Tibial artery (tissue), 4 donors: ENCODE measurements at regions not wholly inside any gene's neighbourhood (a gene's known extent, or its start where the extent isn't known, plus 50 kb on each side); places are given as distances from the start of the nearest gene placed in this dataset.

ENCODE experiments used
- DNase-seq, 2 donors: peaks; one replicate each; pipeline ENCODE4 v3.0.0-alpha.2; 2019
- H3K27ac ChIP-seq, 2 donors: fragments of 200-600 bp; sonication (generic) in 1 of 2; 1 replicate in 1 of 2; 2 replicates in 1 of 2; pipeline ENCODE4 v1.5.1; 2018 to 2019; ENCODE audit warnings: mild to moderate bottlenecking in 1 of 2
- H3K27me3 ChIP-seq, 2 donors: fragments of 200-600 bp; sonication (generic) in 1 of 2; one replicate each; pipeline versions ENCODE4 v1.5.1 to v1.6.0; 2016 to 2019
- H3K36me3 ChIP-seq, 3 donors: fragments of 200-600 bp; sonication (generic) in 2 of 3; one replicate each; pipeline ENCODE4 v1.5.1; 2016 to 2019; ENCODE audit warnings: mild to moderate bottlenecking in 2 of 3
- H3K4me1 ChIP-seq, 4 donors: fragments of 200-600 bp; sonication (generic) in 2 of 4; 1 replicate in 3 of 4; 2 replicates in 1 of 4; pipeline ENCODE4 v1.5.1; 2016 to 2019
- H3K4me3 ChIP-seq, 2 donors: fragments of 200-600 bp; sonication (generic) in 1 of 2; 1 replicate in 1 of 2; 2 replicates in 1 of 2; pipeline ENCODE4 v1.5.1; 2018 to 2019; ENCODE audit warnings: mild to moderate bottlenecking in 2 of 2
- H3K9me3 ChIP-seq, 3 donors: fragments of 200-600 bp; sonication (generic) in 1 of 3; one replicate each; pipeline ENCODE4 v1.5.1; 2016 to 2019
- intact Hi-C: fragments of 100-400 bp; cut with DNase I; formaldehyde crosslinking; loops from one replicate; pipeline ENCODE4 v1.15.0; 2023; ENCODE audit warnings: low total_unique reads
- TF ChIP-seq, protein P1 (sequence below), 2 experiments: fragments of 200-600 bp in 1 of 2; fragments of 450-650 bp in 1 of 2; IDR thresholded peaks; one replicate each; pipeline ENCODE4 v1.5.1; 2017 to 2019; ENCODE audit warnings: antibody characterized with exemption in 2 of 2, mild to moderate bottlenecking in 1 of 2, moderate library complexity in 1 of 2

DNA sequence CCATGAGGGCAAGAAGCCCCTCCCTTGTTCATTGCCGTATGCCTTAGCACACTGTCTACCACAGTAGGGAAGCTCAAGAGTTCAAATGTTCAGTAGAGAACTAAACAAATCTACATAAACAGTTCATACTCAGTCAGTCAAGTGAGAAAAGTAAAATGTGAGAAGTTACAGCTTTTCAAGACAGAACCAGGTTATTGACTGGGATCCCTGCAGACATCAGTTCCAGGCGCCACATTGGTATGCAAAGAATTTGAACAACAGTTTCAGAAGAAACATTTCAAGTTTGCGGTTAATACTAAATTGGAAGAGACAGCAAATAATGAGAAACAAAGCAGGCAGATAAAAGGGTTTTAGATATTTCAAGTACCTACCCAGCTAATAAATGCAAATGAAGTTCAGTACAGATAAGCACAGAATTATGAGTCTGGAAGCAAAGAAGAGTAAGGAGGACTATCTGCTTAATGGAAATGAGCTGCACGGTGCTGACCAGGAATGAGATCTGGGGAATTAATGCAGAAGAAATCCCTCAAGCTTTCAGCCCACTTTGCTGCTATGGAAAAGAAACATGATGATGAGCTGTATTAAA lies 246.2 kb downstream of the HACE1 start:
- Histone ChIP-seq H3K27me3 (no peaks in the 10 kb centered on the region), H3K27ac (no peak overlapping the region), H3K36me3 (no peaks in the 10 kb centered on the region), H3K4me3 (no peak overlapping the region), H3K9me3 (no peaks in the 10 kb centered on the region), H3K4me1 (peaks cover 0 to 6% (median 0%) of the 10 kb centered on the region in 4 donors)
- TF ChIP-seq, protein P1, sequence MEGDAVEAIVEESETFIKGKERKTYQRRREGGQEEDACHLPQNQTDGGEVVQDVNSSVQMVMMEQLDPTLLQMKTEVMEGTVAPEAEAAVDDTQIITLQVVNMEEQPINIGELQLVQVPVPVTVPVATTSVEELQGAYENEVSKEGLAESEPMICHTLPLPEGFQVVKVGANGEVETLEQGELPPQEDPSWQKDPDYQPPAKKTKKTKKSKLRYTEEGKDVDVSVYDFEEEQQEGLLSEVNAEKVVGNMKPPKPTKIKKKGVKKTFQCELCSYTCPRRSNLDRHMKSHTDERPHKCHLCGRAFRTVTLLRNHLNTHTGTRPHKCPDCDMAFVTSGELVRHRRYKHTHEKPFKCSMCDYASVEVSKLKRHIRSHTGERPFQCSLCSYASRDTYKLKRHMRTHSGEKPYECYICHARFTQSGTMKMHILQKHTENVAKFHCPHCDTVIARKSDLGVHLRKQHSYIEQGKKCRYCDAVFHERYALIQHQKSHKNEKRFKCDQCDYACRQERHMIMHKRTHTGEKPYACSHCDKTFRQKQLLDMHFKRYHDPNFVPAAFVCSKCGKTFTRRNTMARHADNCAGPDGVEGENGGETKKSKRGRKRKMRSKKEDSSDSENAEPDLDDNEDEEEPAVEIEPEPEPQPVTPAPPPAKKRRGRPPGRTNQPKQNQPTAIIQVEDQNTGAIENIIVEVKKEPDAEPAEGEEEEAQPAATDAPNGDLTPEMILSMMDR (IDR thresholded peaks at IDR 0.05), result no peak
- intact Hi-C loops, result no loop called here
- no peak for DNase-seq

DNA sequence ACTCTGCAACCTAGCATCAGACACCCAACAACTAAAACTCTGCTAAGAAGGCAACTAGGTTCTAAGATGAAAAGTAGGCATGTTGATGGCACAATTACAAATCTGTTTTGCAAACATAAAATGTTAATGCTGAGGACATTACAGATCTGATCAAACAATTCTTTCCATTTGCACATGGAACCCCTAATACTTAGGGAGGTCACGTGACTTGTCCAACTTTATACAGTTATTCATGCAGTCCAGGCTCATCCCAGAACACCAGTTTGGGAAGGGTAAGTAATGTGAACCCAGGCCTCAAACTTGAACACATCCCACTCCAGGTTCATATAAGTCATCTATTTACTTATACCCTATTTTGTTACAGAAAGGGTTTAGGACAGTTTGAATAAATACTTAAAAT lies 247.2 kb downstream of the HACE1 start:
- Histone ChIP-seq H3K27me3 (no peaks in the 10 kb centered on the region), H3K9me3 (no peaks in the 10 kb centered on the region), H3K4me1 (peaks cover 0 to under 1% (median 0%) of the 10 kb centered on the region in 4 donors), H3K36me3 (no peaks in the 10 kb centered on the region), H3K27ac (no peak overlapping the region), H3K4me3 (no peak overlapping the region)
- DNase-seq, result no peak
- TF ChIP-seq, protein P1 (IDR thresholded peaks at IDR 0.05), result no peak
- intact Hi-C loops, result no loop called here

DNA sequence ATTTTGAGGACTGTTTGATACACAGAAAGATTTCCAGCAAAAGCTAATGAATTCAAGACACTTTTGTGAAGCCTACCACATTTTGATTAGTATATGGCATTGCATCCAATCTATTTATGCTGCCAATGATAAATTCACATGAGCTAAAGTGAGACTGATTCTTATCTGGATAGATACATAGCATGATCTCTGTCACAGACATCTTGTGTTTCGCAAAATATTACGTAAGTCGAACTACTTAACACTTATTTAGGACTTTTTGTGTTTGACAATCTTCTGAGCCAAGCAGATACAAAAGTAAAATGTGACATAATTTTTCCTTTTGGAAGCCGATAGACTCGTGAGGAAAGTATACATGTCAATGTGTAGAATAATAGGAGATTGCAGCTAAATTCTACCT lies 251.6 kb downstream of the HACE1 start:
- H3K27ac ChIP-seq, result no peak overlapping the region
- H3K4me3 ChIP-seq, result no peak overlapping the region
- TF ChIP-seq, protein P1 (IDR thresholded peaks at IDR 0.05), result no peak
- intact Hi-C loops, result no loop called here
- H3K36me3 ChIP-seq, result no peaks in the 10 kb centered on the region
- H3K27me3 ChIP-seq, result no peaks in the 10 kb centered on the region
- no peaks in the 10 kb centered on the region for H3K9me3 ChIP-seq
- peaks cover 0 to 3% (median 0%) of the 10 kb centered on the region in 4 donors for H3K4me1 ChIP-seq
- no peak for DNase-seq

- Histone ChIP-seq H3K4me1 (peaks cover 0 to 9% (median 0%) of the 10 kb centered on the region in 4 donors), H3K36me3 (no peaks in the 10 kb centered on the region), H3K4me3 (no peak overlapping the region), H3K27me3 (no peaks in the 10 kb centered on the region), H3K9me3 (no peaks in the 10 kb centered on the region), H3K27ac (no peak overlapping the region)
- intact Hi-C loops, result no loop called here
- DNase-seq, result no peak
- TF ChIP-seq, protein P1 (IDR thresholded peaks at IDR 0.05), result no peak
These were observed 252.2 kb downstream of the HACE1 start for GRCh38 chr6:104607501-104607900.

DNA sequence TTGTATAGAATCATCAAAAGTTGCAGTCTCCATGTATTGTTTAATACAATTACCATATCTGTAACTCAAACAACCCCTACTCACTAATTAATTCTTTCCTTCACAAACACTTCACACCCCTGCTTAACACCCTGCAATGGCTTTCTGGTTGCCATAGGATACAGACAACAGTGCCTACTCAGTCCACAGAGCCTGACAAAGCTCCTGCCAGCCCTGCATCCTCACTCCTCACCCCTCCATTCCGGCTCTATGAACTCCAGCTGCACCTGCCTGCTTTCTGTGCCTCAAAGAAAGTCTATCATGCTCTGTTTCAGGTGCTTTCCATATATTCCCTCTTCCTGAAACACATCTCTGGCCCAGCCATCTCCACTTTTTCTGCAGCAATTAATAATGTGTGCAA lies 253.4 kb downstream of the HACE1 start:
- Histone ChIP-seq H3K9me3 (no peaks in the 10 kb centered on the region), H3K27me3 (no peaks in the 10 kb centered on the region), H3K36me3 (no peaks in the 10 kb centered on the region), H3K27ac (no peak overlapping the region), H3K4me3 (no peak overlapping the region), H3K4me1 (peaks cover 0 to 20% (median 8%) of the 10 kb centered on the region in 4 donors)
- no peak for DNase-seq
- intact Hi-C loops, result no loop called here
- TF ChIP-seq, protein P1 (IDR thresholded peaks at IDR 0.05), result no peak

DNA sequence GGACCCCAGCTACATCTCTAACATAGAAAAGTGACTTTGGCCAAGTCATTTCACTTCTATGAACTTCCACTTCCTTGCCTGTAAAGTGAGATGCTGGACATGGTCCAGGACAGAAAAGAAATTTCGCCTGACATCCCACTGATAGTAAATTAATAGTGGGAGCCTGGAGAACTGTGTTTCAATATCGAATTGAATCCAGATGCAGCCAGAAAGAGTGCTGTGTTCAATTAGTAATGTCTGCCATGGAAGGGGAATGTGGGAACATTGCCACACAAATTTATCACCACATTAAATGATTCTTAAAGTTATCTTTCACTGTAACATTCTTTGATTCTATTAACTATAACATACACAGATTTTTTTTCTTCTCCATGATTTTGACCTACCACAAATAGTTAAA lies 255.0 kb downstream of the HACE1 start:
- Histone ChIP-seq H3K36me3 (no peaks in the 10 kb centered on the region), H3K4me3 (no peak overlapping the region), H3K27ac (no peak overlapping the region)

More for the DNA sequence above, 255.0 kb downstream of the HACE1 start:
- TF ChIP-seq, protein P1 (IDR thresholded peaks at IDR 0.05), result no peak
- no peak for DNase-seq
- H3K4me1 ChIP-seq, result peaks cover 0 to 26% (median 8%) of the 10 kb centered on the region in 4 donors
- no peaks in the 10 kb centered on the region for H3K9me3 ChIP-seq
- no peaks in the 10 kb centered on the region for H3K27me3 ChIP-seq
- intact Hi-C loops, result no loop called here
